CD4-positive, alpha-beta T cell treated with Interleukin-2 at 100 ng/mL for 4 hours (primary cell): ENCODE measurements at regions not wholly inside any gene's neighbourhood (a gene's known extent, or its start where the extent isn't known, plus 50 kb on each side); places are given as distances from the start of the nearest gene placed in this dataset.

ENCODE experiments used
- DNase-seq: peaks from one replicate; pipeline ENCODE4 v3.0.0-alpha.2; 2020; ENCODE audit warnings: low spot score

- no peak for DNase-seq
These were observed 54.2 kb upstream of the SPRY4 start for GRCh38 chr5:142378737-142379634.

DNA sequence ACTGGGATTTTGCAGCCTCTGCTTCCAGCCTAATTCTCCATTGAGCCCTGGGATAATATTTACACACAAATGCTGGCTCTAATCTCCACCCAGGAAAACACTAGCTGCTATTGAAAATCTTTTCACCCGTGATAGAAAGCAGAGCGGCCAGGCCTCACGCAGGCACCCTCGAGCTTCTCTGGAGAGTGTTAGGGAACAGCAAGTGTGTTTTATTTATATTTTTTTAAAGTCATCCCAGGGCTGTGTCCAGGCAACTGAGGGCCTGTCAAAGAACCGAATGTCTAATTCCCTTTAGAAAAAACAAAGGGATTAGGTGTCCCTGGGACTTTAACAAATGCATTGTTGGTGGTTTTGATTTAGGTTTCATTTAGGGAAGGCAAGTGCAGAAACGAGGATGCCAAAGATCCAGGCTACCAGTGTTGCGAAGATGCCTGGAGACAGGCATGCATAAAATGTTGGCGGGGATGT lies 51.2 kb upstream of the SPRY4 start:
- no peak for DNase-seq
